ENCODE measurements at regions not wholly inside any gene's neighbourhood (a gene's known extent, or its start where the extent isn't known, plus 50 kb on each side); places are given as distances from the start of the nearest gene placed in this dataset.

DNA sequence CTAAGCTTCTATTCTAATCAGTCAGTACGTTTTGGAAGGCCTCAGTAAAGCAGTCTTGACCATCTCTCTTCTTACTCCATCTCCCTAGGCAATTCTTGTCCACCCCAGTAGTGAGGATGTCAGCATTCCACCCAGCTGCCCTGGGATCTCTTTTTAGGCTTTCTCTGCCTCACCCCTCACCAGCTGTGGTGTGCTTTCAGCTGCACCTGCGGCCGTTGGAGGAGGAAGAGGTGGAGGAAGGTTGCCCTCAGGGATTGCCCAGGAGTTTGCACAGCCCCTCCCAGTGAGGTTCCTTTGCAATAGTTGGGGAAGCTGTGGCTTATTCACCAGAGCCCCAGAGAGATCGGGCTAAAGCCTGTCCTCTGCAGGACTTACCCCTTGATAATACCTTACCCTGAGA lies 615.8 kb downstream of the BNC2 start:
- no peak overlapping the region for H3K27ac Mint-ChIP-seq
- intact Hi-C loops (cut with micrococcal nuclease), result no loop called here
- DNase-seq, result no peak
- Histone ChIP-seq H3K9me3 (ENCODE audit: control insufficient read depth in 1 of 2, low read length in 2 of 2) (no peaks in the 10 kb centered on the region), H3K27me3 (ENCODE audit: insufficient read depth, low read length) (no peaks in the 10 kb centered on the region), H3K4me1 (ENCODE audit: insufficient read depth, low read length) (no peaks in the 10 kb centered on the region), H3K36me3 (ENCODE audit: insufficient read depth, low read length) (no peaks in the 10 kb centered on the region), H3K27ac (ENCODE audit: low read depth, low read length) (no peak overlapping the region), H3K4me3 (ENCODE audit: low read length in 2 of 2) (no peak overlapping the region)
- H3K4me1 Mint-ChIP-seq, result no peaks in the 10 kb centered on the region
- POLR2A ChIA-PET (ENCODE audit: partially characterized antibody), result no interaction called here
- no peaks in the 10 kb centered on the region for H3K36me3 Mint-ChIP-seq
- CTCF ChIA-PET (ENCODE audit: partially characterized antibody), result no interaction called here
- peaks cover 0 to 4% (median 1%) of the 10 kb centered on the region in 8 donors for H3K9me3 Mint-ChIP-seq
- H3K4me3 Mint-ChIP-seq, result no peak overlapping the region
- H3K27me3 Mint-ChIP-seq, result no peaks in the 10 kb centered on the region

DNA sequence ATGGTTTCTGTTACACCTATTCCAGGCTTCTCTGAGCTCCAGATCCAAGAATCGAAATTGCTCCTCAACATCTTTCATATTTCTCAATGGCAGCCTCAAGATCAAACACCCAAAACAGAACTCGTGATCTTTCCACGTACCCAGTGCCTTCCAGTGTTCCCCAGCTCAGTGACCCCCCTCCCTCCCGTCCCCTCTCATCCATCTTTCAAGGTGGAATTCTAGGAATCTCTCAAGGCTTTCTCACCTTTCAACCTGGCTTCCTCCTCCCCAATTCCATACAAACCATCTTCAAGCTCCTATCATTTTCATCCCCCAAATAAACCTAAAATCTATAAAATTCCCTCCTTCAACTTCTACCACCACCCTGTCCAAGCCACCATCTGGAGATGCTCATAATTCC lies 615.3 kb downstream of the BNC2 start:
- ChIA-PET CTCF (ENCODE audit: partially characterized antibody) (interaction anchor here (1.2 kb wide), 1 partner anchor 9 kb away, joined by 3 read pairs; no protein-coding TSS in a partner anchor), POLR2A (ENCODE audit: partially characterized antibody) (no interaction called here)
- H3K4me3 Mint-ChIP-seq, result no peak overlapping the region
- Histone ChIP-seq H3K4me3 (ENCODE audit: low read length in 2 of 2) (no peak overlapping the region), H3K9me3 (ENCODE audit: control insufficient read depth in 1 of 2, low read length in 2 of 2) (no peaks in the 10 kb centered on the region), H3K27me3 (ENCODE audit: insufficient read depth, low read length) (no peaks in the 10 kb centered on the region), H3K4me1 (ENCODE audit: insufficient read depth, low read length) (no peaks in the 10 kb centered on the region), H3K27ac (ENCODE audit: low read depth, low read length) (no peak overlapping the region), H3K36me3 (ENCODE audit: insufficient read depth, low read length) (no peaks in the 10 kb centered on the region)
- H3K27ac Mint-ChIP-seq, result no peak overlapping the region
- H3K4me1 Mint-ChIP-seq, result no peaks in the 10 kb centered on the region
- peaks cover 0 to 4% (median 1%) of the 10 kb centered on the region in 8 donors for H3K9me3 Mint-ChIP-seq
- no peaks in the 10 kb centered on the region for H3K36me3 Mint-ChIP-seq
- intact Hi-C loops (cut with micrococcal nuclease), result no loop called here
- no peak for DNase-seq
- no peaks in the 10 kb centered on the region for H3K27me3 Mint-ChIP-seq

DNA sequence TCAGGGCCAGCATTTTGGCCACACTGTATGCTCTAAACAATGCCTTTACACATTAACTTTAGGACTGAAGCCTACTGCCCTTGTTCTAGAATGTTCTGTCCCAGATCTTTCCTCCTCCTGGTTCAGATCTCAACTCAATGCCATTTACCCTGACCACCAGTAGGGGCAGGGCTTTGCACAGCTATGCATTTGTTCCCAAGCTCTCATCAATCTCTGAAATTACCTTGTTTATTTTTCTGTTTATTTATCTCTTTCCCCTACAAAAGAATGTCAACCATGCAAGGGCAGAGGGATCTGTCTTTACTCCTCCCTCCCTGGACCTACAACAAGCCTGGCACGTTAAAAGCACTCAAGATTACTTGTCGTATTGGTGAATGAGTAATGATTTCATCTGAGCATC lies 612.9 kb downstream of the BNC2 start:
- DNase-seq, result no peak
- Mint-ChIP-seq H3K4me1 (no peaks in the 10 kb centered on the region), H3K4me3 (no peak overlapping the region), H3K36me3 (no peaks in the 10 kb centered on the region), H3K9me3 (peaks cover 0 to 4% (median 0%) of the 10 kb centered on the region in 8 donors), H3K27ac (no peak overlapping the region), H3K27me3 (no peaks in the 10 kb centered on the region)
- Histone ChIP-seq H3K9me3 (ENCODE audit: control insufficient read depth in 1 of 2, low read length in 2 of 2) (no peaks in the 10 kb centered on the region), H3K27ac (ENCODE audit: low read depth, low read length) (no peak overlapping the region), H3K4me1 (ENCODE audit: insufficient read depth, low read length) (no peaks in the 10 kb centered on the region), H3K36me3 (ENCODE audit: insufficient read depth, low read length) (no peaks in the 10 kb centered on the region), H3K4me3 (ENCODE audit: low read length in 2 of 2) (no peak overlapping the region), H3K27me3 (ENCODE audit: insufficient read depth, low read length) (no peaks in the 10 kb centered on the region)
- intact Hi-C loops (cut with micrococcal nuclease), result no loop called here
- POLR2A ChIA-PET (ENCODE audit: partially characterized antibody), result no interaction called here
- CTCF ChIA-PET (ENCODE audit: partially characterized antibody), result no interaction called here

DNA sequence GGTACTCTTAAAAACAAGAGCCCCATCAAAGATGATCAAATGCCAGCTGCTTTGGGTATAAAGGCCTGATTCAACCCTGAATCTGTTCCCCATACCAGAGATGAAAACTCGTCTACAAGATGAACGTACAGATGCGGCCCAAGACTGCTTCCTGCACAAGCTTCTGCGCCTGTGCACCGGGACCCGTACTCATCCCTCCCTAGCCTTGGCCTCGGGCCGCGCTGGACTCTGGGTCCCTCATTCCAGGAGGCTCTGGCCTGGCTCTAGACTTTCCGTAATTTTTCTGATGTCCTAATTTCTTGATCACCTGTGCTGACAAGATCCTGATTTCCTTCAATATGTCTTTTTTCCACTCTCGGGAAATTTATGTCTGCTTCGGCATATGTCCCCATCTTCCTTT lies 612.3 kb downstream of the BNC2 start:
- Mint-ChIP-seq H3K27me3 (no peaks in the 10 kb centered on the region), H3K4me1 (no peaks in the 10 kb centered on the region), H3K9me3 (peaks cover 0 to 5% (median 0%) of the 10 kb centered on the region in 8 donors), H3K4me3 (no peak overlapping the region), H3K36me3 (no peaks in the 10 kb centered on the region), H3K27ac (no peak overlapping the region)
- DNase-seq, result no peak
- POLR2A ChIA-PET (ENCODE audit: partially characterized antibody), result no interaction called here
- no peak overlapping the region for H3K4me3 ChIP-seq (ENCODE audit: low read length in 2 of 2)
- no peaks in the 10 kb centered on the region for H3K9me3 ChIP-seq (ENCODE audit: control insufficient read depth in 1 of 2, low read length in 2 of 2)
- no peaks in the 10 kb centered on the region for H3K4me1 ChIP-seq (ENCODE audit: insufficient read depth, low read length)
- no peak overlapping the region for H3K27ac ChIP-seq (ENCODE audit: low read depth, low read length)
- no peaks in the 10 kb centered on the region for H3K27me3 ChIP-seq (ENCODE audit: insufficient read depth, low read length)
- intact Hi-C loops (cut with micrococcal nuclease), result no loop called here
- CTCF ChIA-PET (ENCODE audit: partially characterized antibody), result no interaction called here
- no peaks in the 10 kb centered on the region for H3K36me3 ChIP-seq (ENCODE audit: insufficient read depth, low read length)

DNA sequence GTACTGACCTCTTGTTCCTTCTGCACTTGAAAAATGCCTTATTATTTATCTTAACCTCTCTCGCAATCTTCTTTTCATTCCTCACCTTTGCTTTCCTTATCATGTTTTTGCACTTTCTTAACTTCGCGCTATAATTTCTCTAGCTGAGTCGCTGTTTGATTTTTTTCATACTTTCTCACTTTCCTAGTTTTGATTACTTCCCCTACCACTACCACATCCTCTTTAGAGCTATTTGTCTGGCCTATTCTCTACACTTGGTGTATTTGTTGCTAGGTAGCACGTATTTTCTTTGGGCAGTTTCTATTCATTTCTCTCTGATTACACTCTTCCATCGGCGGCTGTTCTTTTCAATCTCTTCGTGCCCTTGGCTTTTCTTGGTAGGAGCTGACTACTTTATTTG lies 611.8 kb downstream of the BNC2 start:
- no peak overlapping the region for H3K27ac Mint-ChIP-seq
- no peak overlapping the region for H3K27ac ChIP-seq (ENCODE audit: low read depth, low read length)

DNA sequence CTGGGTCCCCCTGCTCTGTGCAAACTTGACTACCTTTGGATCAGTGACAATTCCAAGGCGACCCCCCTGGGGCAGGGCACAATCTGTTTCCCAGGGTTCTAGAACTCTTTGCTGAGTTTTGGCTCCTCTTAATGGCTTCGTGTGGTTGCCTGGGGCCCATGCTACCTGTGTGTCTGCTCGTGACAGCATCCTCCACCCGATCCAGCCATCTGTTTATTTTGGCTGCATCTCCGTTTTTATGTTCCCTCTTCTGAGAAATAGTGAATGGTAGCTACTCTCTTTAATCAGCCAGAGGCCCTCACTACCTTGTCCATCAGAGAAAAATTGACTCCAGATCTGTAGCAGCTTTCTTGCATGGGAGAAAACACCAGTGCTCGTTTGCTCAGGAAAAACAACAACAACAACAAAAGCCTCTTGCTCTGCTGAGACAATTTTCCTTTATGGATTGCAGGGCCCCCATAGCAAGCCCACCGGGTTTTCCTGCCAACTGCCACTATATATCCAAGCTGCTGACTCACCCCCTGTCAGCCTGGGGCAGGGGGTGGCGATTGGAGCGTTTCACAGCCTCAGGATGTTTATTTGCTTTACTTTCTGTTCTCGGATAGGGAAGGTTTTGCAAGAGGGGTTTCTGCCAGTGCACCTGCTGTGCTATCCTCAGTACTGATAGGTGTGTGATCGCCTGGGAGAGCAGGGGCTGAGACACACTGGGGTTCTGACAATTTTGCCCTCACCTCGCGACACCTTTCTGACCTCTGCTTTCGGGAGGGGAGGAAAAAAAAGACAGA lies 607.8 kb downstream of the BNC2 start:
- Mint-ChIP-seq H3K27me3 (peaks cover 0 to 3% of the 10 kb centered on the region in 2 donors), H3K9me3 (peaks cover 0 to 16% (median 4%) of the 10 kb centered on the region in 8 donors), H3K4me1 (peaks cover 0 to 2% (median 0%) of the 10 kb centered on the region in 4 donors), H3K27ac (no peak overlapping the region), H3K4me3 (no peak overlapping the region), H3K36me3 (no peaks in the 10 kb centered on the region)
- ChIA-PET CTCF (ENCODE audit: partially characterized antibody) (no interaction called here), POLR2A (ENCODE audit: partially characterized antibody) (no interaction called here)
- intact Hi-C loops (cut with micrococcal nuclease), result no loop called here
- no peak overlapping the region for H3K27ac ChIP-seq (ENCODE audit: low read depth, low read length)
- H3K4me3 ChIP-seq (ENCODE audit: low read length in 2 of 2), result no peak overlapping the region
- H3K4me1 ChIP-seq (ENCODE audit: insufficient read depth, low read length), result no peaks in the 10 kb centered on the region
- peaks cover 0 to 4% of the 10 kb centered on the region in 2 donors for H3K9me3 ChIP-seq (ENCODE audit: control insufficient read depth in 1 of 2, low read length in 2 of 2)
- H3K36me3 ChIP-seq (ENCODE audit: insufficient read depth, low read length), result no peaks in the 10 kb centered on the region
- H3K27me3 ChIP-seq (ENCODE audit: insufficient read depth, low read length), result no peaks in the 10 kb centered on the region
- DNase-seq, result no peak

More for the DNA sequence above, 611.8 kb downstream of the BNC2 start:
- ChIA-PET POLR2A (ENCODE audit: partially characterized antibody) (no interaction called here), CTCF (ENCODE audit: partially characterized antibody) (no interaction called here)
- Mint-ChIP-seq H3K27me3 (no peaks in the 10 kb centered on the region), H3K36me3 (no peaks in the 10 kb centered on the region), H3K4me3 (no peak overlapping the region), H3K4me1 (no peaks in the 10 kb centered on the region), H3K9me3 (peaks cover 0 to 7% (median 0%) of the 10 kb centered on the region in 8 donors)
- H3K4me3 ChIP-seq (ENCODE audit: low read length in 2 of 2), result no peak overlapping the region
- H3K36me3 ChIP-seq (ENCODE audit: insufficient read depth, low read length), result no peaks in the 10 kb centered on the region
- no peaks in the 10 kb centered on the region for H3K4me1 ChIP-seq (ENCODE audit: insufficient read depth, low read length)
- H3K9me3 ChIP-seq (ENCODE audit: control insufficient read depth in 1 of 2, low read length in 2 of 2), result no peaks in the 10 kb centered on the region
- DNase-seq, result no peak
- intact Hi-C loops (cut with micrococcal nuclease), result no loop called here
- H3K27me3 ChIP-seq (ENCODE audit: insufficient read depth, low read length), result no peaks in the 10 kb centered on the region

DNA sequence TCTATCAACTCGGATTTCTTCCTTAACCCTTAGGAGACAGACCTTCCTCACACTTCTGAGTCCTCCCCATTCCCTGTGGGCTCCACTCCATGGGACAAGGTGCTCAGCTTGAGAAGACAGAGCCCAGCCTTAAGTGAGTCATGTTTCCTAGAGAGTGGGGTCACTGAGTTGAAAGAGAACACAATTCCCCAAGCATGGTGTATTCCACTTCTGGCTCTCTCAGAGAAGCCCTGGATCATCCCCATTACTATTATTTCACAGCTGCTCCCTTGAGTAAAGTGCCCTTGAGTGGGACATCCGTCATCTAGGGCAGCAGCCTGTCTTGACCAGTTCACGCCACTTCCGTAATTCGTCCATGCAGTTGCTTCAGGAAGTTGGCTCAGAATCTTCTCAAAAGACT lies 604.8 kb downstream of the BNC2 start:
- intact Hi-C loops (cut with micrococcal nuclease), result loop anchor here (2.0 kb wide), 1 partner anchor 21 kb away; no protein-coding TSS in a partner anchor
- no peak overlapping the region for H3K27ac Mint-ChIP-seq
- peaks cover 0 to 4% of the 10 kb centered on the region in 2 donors for H3K9me3 ChIP-seq (ENCODE audit: control insufficient read depth in 1 of 2, low read length in 2 of 2)
- no peaks in the 10 kb centered on the region for H3K27me3 ChIP-seq (ENCODE audit: insufficient read depth, low read length)
- H3K4me1 ChIP-seq (ENCODE audit: insufficient read depth, low read length), result no peaks in the 10 kb centered on the region
- no peak for DNase-seq
- peaks cover 0 to 3% of the 10 kb centered on the region in 2 donors for H3K27me3 Mint-ChIP-seq
- H3K4me1 Mint-ChIP-seq, result peaks cover 0 to 2% (median 0%) of the 10 kb centered on the region in 4 donors
- no peaks in the 10 kb centered on the region for H3K36me3 Mint-ChIP-seq
- CTCF ChIA-PET (ENCODE audit: partially characterized antibody), result no interaction called here
- no peaks in the 10 kb centered on the region for H3K36me3 ChIP-seq (ENCODE audit: insufficient read depth, low read length)
- no peak overlapping the region for H3K4me3 Mint-ChIP-seq
- POLR2A ChIA-PET (ENCODE audit: partially characterized antibody), result no interaction called here
- no peak overlapping the region for H3K27ac ChIP-seq (ENCODE audit: low read depth, low read length)
- H3K4me3 ChIP-seq (ENCODE audit: low read length in 2 of 2), result no peak overlapping the region
- peaks cover 0 to 16% (median 5%) of the 10 kb centered on the region in 8 donors for H3K9me3 Mint-ChIP-seq
